GM12878 (cell line): ENCODE measurements at regions not wholly inside any gene's neighbourhood (a gene's known extent, or its start where the extent isn't known, plus 50 kb on each side); places are given as distances from the start of the nearest gene placed in this dataset.

ENCODE experiments used
- ATAC-seq: fragments of 200-7000 bp; cut with Tn5 transposase; 3 replicates; pipeline ENCODE4 v1.9.1; 2020; ENCODE audit warnings: mild to moderate bottlenecking, moderate library complexity
- BruUV-seq: library from RNA; stranded (reverse); fragments of 400-500 nt; replicated peaks from 2 replicates; lab custom pipeline; 2021; lab: Mats Ljungman, UMichigan
- CTCF ChIA-PET: fragments of 300-600 bp; sonication (Branson Sonifier 250); formaldehyde crosslinking; extraction: SDS; loops from one replicate; lab custom pipeline; 2021; ENCODE audit warnings: inconsistent platforms; lab: Yijun Ruan, JAX
- POLR2A ChIA-PET: fragments of 350-600 bp; formaldehyde crosslinking; extraction: SDS; loops from one replicate; lab custom pipeline; 2021; ENCODE audit warnings: inconsistent platforms; lab: Charles Lee
- RAD21 ChIA-PET: fragments of 300-600 bp; sonication (Branson Sonifier 250); formaldehyde crosslinking; loops from one replicate; lab custom pipeline; 2023; ENCODE audit warnings: antibody characterized with exemption; ENCODE audit not compliant: unreplicated experiment; lab: Charles Lee
- SMC1A ChIA-PET: fragments of 300-600 bp; sonication (Branson Sonifier 250); formaldehyde crosslinking; loops from one replicate; lab custom pipeline; 2023; ENCODE audit not compliant: unreplicated experiment, uncharacterized antibody; lab: Charles Lee
- DNase-seq: peaks from one replicate; pipeline ENCODE4 v3.0.0-alpha.2; 2011; ENCODE audit warnings: low read depth, low spot score
- FAIRE-seq: peaks from 3 replicates; lab custom pipeline; 2011; peaks lifted over from hg19 to GRCh38; lab: Jason Lieb, UNC
- H2AFZ ChIP-seq: 2 replicates; pipeline ENCODE4 v1.6.0; 2011; ENCODE audit warnings: low read depth, low read length, control low read depth; ENCODE audit not compliant: control insufficient read depth
- H3K27ac ChIP-seq: 2 replicates; pipeline ENCODE4 v1.5.1; 2011; ENCODE audit warnings: control low read depth; ENCODE audit not compliant: control insufficient read depth, insufficient read depth
- H3K27me3 ChIP-seq, 2 experiments: replicated peaks in 1 of 2; 2 replicates each; pipeline versions ENCODE4 v1.6.0 to v1.6.1; 2011; ENCODE audit warnings: low read length in 1 of 2; ENCODE audit not compliant: control insufficient read depth in 2 of 2, insufficient read depth in 2 of 2
- H3K36me3 ChIP-seq, 2 experiments: 2 replicates each; pipeline ENCODE4 v1.5.1; 2011; ENCODE audit warnings: low read length in 1 of 2; ENCODE audit not compliant: control insufficient read depth in 2 of 2, insufficient read depth in 2 of 2
- H3K4me1 ChIP-seq: 2 replicates; pipeline ENCODE4 v1.6.1; 2011; ENCODE audit warnings: mild to moderate bottlenecking, low read length, moderate library complexity, mixed read lengths; ENCODE audit not compliant: control insufficient read depth, insufficient read depth
- H3K4me2 ChIP-seq: 2 replicates; pipeline ENCODE4 v1.6.0; 2011; ENCODE audit warnings: control low read depth; ENCODE audit not compliant: control insufficient read depth, insufficient read depth
- H3K4me3 ChIP-seq: fragments of 200-600 bp; sonication (generic); 2 replicates; pipeline ENCODE4 v1.5.1; 2016
- H3K79me2 ChIP-seq: 2 replicates; pipeline ENCODE4 v1.6.0; 2011; ENCODE audit warnings: low read length; ENCODE audit not compliant: control insufficient read depth, insufficient read depth
- H3K9ac ChIP-seq: 2 replicates; pipeline ENCODE4 v1.8.0; 2011; ENCODE audit warnings: low read length, control low read depth, mixed read lengths; ENCODE audit not compliant: control insufficient read depth, insufficient read depth
- H3K9me3 ChIP-seq: replicated peaks from 3 replicates; pipeline ENCODE4 v1.5.1; 2011; ENCODE audit warnings: mild to moderate bottlenecking, low read length; ENCODE audit not compliant: control insufficient read depth, insufficient read depth
- H4K20me1 ChIP-seq: 2 replicates; pipeline ENCODE4 v1.6.0; 2011; ENCODE audit not compliant: control insufficient read depth, insufficient read depth
- BCL11A ChIP-seq: IDR thresholded peaks from 2 replicates; pipeline ENCODE4 v1.6.1; 2011; ENCODE audit warnings: low read depth, low read length
- CEBPZ ChIP-seq: fragments of 150-350 bp; IDR thresholded peaks from 2 replicates; pipeline ENCODE4 v1.6.1; 2016; ENCODE audit warnings: low read depth, low read length
- DPF2 ChIP-seq: fragments of 450-650 bp; IDR thresholded peaks from 2 replicates; pipeline ENCODE4 v1.6.1; 2017; ENCODE audit warnings: mild to moderate bottlenecking
- ELK1 ChIP-seq: IDR thresholded peaks from 2 replicates; pipeline ENCODE4 v1.6.1; 2012; ENCODE audit warnings: low read depth, low read length, improper control_type of control experiment
- ETV6 ChIP-seq, 2 experiments: fragments of 450-650 bp in 1 of 2; IDR thresholded peaks in 1 of 2; conservative IDR thresholded peaks in 1 of 2; 2 replicates each; pipeline ENCODE4 v1.6.1; 2014; ENCODE audit warnings: antibody characterized with exemption in 1 of 2, borderline replicate concordance in 1 of 2, low read depth in 1 of 2, mild to moderate bottlenecking in 1 of 2, moderate library complexity in 1 of 2
- HCFC1 ChIP-seq: fragments of 150-350 bp; IDR thresholded peaks from 2 replicates; pipeline ENCODE4 v1.6.1; 2014; ENCODE audit warnings: low read length
- JUNB ChIP-seq: IDR thresholded peaks from 2 replicates; pipeline ENCODE4 v1.6.1; 2016; ENCODE audit warnings: antibody characterized with exemption, mild to moderate bottlenecking
- JUND ChIP-seq: IDR thresholded peaks from 2 replicates; pipeline ENCODE4 v1.6.1; 2012; ENCODE audit warnings: low read depth, mild to moderate bottlenecking, low read length, improper control_type of control experiment, moderate library complexity
- MYB ChIP-seq: fragments of 150-350 bp; IDR thresholded peaks from 2 replicates; pipeline ENCODE4 v1.6.1; 2014; ENCODE audit warnings: mild to moderate bottlenecking, low read depth, low read length, borderline replicate concordance
- NR2C2 ChIP-seq: IDR thresholded peaks from 2 replicates; pipeline ENCODE4 v1.6.1; 2011; ENCODE audit warnings: borderline replicate concordance, low read depth; ENCODE audit not compliant: control insufficient read depth, insufficient read length
- PAX5 ChIP-seq: IDR thresholded peaks from 2 replicates; pipeline ENCODE4 v1.6.1; 2011; ENCODE audit warnings: low read depth, low read length, borderline replicate concordance
- PKNOX1 ChIP-seq: fragments of 450-650 bp; IDR thresholded peaks from 2 replicates; pipeline ENCODE4 v1.6.1; 2016; ENCODE audit warnings: mild to moderate bottlenecking
- POLR2AphosphoS2 ChIP-seq: IDR thresholded peaks from 2 replicates; pipeline ENCODE4 v1.6.1; 2011; ENCODE audit warnings: low read depth, mild to moderate bottlenecking, low read length, improper control_type of control experiment, moderate library complexity
- TARDBP ChIP-seq: IDR thresholded peaks from 2 replicates; pipeline ENCODE4 v1.6.1; 2016; ENCODE audit warnings: borderline replicate concordance
- ZSCAN29 ChIP-seq: fragments of 450-650 bp; IDR thresholded peaks from 2 replicates; pipeline ENCODE4 v1.6.1; 2017; ENCODE audit warnings: mild to moderate bottlenecking, moderate library complexity
- WGBS: methylation state at CpG from one replicate; pipeline ENCODE4 v1.1.6; 2016; ENCODE audit warnings: low lambda C conversion rate; ENCODE audit not compliant: insufficient replicate concordance, insufficient coverage; ENCODE audit errors: missing lambda C conversion rate; 5-methylcytosine and 5-hydroxymethylcytosine counted together
- in situ Hi-C: fragments of 300-500 bp; cut with MboI; formaldehyde crosslinking; loops from 9 replicates; pipeline ENCODE4 v1.14.3; 2018; ENCODE audit warnings: mixed read lengths
- intact Hi-C: fragments of 100-400 bp; cut with micrococcal nuclease; formaldehyde crosslinking; loops from one replicate; pipeline ENCODE4 v1.14.2; 2022; ENCODE audit not compliant: unreplicated experiment
- TF ChIP-seq, protein P1 (sequence below): fragments of 450-650 bp; formaldehyde crosslinking; IDR thresholded peaks from 2 replicates; pipeline ENCODE4 v1.4.0; 2022; ENCODE audit warnings: mild to moderate bottlenecking, moderate library complexity

GRCh38 chr10:43703286-43703685 lies 54.6 kb upstream of the ZNF32 start (continued):
- no peak for TF ChIP-seq PKNOX1

GRCh38 chr10:43702936-43703281 lies 54.2 kb upstream of the ZNF32 start:
- H3K27ac ChIP-seq, result no peak overlapping the region
- WGBS, result 41% methylated on average over 18 of the region's 19 CpGs
- H3K27me3 ChIP-seq, result no peaks in the 10 kb centered on the region
- in situ Hi-C loops (no loop called here), intact Hi-C loops (no loop called here)
- no peak overlapping the region for H3K9ac ChIP-seq
- POLR2A ChIA-PET, result no interaction called here
- no peaks in the 10 kb centered on the region for H3K36me3 ChIP-seq
- H3K4me1 ChIP-seq, result no peaks in the 10 kb centered on the region
- RAD21 ChIA-PET, result interaction anchor here (0.9 kb wide), 1 partner anchor 684 kb away, joined by 3 read pairs; no protein-coding TSS in a partner anchor
- SMC1A ChIA-PET, result no interaction called here
- no peak for ATAC-seq
- no peak for FAIRE-seq
- no peak overlapping the region for H2AFZ ChIP-seq
- H4K20me1 ChIP-seq, result no peaks in the 10 kb centered on the region
- no peak for DNase-seq
- CTCF ChIA-PET, result no interaction called here
- H3K4me3 ChIP-seq, result no peak overlapping the region
- no peaks in the 10 kb centered on the region for H3K79me2 ChIP-seq
- no peak overlapping the region for H3K4me2 ChIP-seq
- no peaks in the 10 kb centered on the region for H3K9me3 ChIP-seq
- BruUV-seq, result no TSS peak
- TF ChIP-seq ELK1 (no peak), POLR2AphosphoS2 (no peak), HCFC1 (no peak), ETV6 (conservative IDR thresholded peaks at IDR 0.05 in 1 of 2, IDR thresholded peaks at IDR 0.05 in 1 of 2; ENCODE audit: borderline replicate concordance in 1 of 2, low read depth in 1 of 2) (no peak), JUND (no peak), PAX5 (no peak), DPF2 (no peak), BCL11A (no peak), MYB (no peak), NR2C2 (no peak), TARDBP (no peak), CEBPZ (no peak), ZSCAN29 (no peak), JUNB (no peak)
- TF ChIP-seq, protein P1, sequence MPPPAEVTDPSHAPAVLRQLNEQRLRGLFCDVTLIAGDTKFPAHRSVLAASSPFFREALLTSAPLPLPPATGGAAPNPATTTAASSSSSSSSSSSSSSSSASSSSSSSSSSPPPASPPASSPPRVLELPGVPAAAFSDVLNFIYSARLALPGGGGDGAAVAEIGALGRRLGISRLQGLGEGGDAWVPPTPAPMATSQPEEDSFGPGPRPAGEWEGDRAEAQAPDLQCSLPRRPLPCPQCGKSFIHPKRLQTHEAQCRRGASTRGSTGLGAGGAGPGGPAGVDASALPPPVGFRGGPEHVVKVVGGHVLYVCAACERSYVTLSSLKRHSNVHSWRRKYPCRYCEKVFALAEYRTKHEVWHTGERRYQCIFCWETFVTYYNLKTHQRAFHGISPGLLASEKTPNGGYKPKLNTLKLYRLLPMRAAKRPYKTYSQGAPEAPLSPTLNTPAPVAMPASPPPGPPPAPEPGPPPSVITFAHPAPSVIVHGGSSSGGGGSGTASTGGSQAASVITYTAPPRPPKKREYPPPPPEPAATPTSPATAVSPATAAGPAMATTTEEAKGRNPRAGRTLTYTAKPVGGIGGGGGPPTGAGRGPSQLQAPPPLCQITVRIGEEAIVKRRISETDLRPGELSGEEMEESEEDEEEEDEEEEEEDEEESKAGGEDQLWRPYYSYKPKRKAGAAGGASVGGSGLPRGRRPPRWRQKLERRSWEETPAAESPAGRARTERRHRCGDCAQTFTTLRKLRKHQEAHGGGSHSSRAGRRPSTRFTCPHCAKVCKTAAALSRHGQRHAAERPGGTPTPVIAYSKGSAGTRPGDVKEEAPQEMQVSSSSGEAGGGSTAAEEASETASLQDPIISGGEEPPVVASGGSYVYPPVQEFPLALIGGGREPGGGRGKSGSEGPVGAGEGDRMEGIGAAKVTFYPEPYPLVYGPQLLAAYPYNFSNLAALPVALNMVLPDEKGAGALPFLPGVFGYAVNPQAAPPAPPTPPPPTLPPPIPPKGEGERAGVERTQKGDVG, result no peak
